ENCODE measurements at regions not wholly inside any gene's neighbourhood (a gene's known extent, or its start where the extent isn't known, plus 50 kb on each side); places are given as distances from the start of the nearest gene placed in this dataset.

- Histone ChIP-seq H3K4me3 (no peak overlapping the region), H3K27me3 (no peaks in the 10 kb centered on the region), H3K36me3 (no peaks in the 10 kb centered on the region), H3K9me3 (no peaks in the 10 kb centered on the region), H3K4me1 (no peaks in the 10 kb centered on the region), H3K27ac (no peak overlapping the region)
- TF ChIP-seq POLR2A (IDR thresholded peaks at IDR 0.05) (no peak), POLR2AphosphoS5 (IDR thresholded peaks at IDR 0.05) (no peak), EP300 (IDR thresholded peaks at IDR 0.05) (no peak)
- TF ChIP-seq, protein P1, sequence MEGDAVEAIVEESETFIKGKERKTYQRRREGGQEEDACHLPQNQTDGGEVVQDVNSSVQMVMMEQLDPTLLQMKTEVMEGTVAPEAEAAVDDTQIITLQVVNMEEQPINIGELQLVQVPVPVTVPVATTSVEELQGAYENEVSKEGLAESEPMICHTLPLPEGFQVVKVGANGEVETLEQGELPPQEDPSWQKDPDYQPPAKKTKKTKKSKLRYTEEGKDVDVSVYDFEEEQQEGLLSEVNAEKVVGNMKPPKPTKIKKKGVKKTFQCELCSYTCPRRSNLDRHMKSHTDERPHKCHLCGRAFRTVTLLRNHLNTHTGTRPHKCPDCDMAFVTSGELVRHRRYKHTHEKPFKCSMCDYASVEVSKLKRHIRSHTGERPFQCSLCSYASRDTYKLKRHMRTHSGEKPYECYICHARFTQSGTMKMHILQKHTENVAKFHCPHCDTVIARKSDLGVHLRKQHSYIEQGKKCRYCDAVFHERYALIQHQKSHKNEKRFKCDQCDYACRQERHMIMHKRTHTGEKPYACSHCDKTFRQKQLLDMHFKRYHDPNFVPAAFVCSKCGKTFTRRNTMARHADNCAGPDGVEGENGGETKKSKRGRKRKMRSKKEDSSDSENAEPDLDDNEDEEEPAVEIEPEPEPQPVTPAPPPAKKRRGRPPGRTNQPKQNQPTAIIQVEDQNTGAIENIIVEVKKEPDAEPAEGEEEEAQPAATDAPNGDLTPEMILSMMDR (IDR thresholded peaks at IDR 0.05): no peak
- no peak for DNase-seq
- intact Hi-C loops (cut with DNase I): no loop called here
- WGBS, 2 donors: 89 to 95% methylated on average over 3 of the region's 3 CpGs
Observed at GRCh38 chr2:15875969-15876705, 64.2 kb upstream of the MYCN start.

DNA sequence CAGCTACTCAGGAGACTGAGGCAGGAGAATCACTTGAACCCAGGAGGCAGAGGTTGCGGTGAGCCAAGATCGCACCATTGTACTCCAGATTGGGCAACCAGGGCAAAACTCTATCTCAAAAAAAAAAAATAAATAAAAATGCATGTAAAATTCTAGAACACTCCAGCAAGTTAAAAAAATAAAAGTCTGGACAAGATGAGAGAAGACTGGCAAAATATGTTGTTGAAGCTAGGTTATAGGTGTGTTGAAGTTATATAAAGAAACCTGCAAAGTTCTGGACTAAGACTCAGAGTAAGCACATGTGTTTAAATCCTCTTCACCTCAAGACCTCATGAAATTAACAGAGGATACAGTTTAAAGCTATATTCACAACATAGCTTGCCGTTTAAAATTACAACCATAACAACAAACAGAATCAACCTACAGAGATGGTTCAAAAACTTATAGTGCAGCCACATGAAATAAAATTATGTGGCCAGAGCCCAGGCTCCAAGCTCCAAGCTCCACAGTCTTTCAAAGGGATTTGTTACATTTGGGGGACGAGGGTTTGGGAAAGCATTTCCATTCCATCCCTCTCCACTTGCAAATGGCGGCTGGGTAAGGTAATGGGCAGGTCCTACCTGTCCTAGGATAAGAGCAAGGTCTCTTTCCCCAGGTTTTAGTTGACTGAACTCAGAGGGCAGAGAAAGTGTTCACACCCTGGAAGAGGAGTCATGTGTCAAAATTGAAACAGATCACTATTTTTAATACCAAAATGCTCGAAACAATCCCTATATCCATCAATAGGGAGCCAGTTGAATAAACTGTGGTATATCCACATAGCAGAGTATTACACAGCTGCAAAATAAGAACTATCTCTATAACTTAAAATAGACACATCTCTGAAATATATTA lies 59.9 kb upstream of the MYCN start:
- no peak overlapping the region for H3K27ac ChIP-seq

GRCh38 chr2:15881120-15881433 lies 59.3 kb upstream of the MYCN start:
- 80 to 82% methylated on average over 7 of the region's 7 CpGs for WGBS, 2 donors
- H3K9me3 ChIP-seq: no peaks in the 10 kb centered on the region
- H3K36me3 ChIP-seq: no peaks in the 10 kb centered on the region
- H3K27ac ChIP-seq: no peak overlapping the region
- H3K27me3 ChIP-seq: no peaks in the 10 kb centered on the region
- intact Hi-C loops (cut with DNase I): no loop called here
- TF ChIP-seq, protein P1 (IDR thresholded peaks at IDR 0.05): no peak
- no peak for TF ChIP-seq EP300 (IDR thresholded peaks at IDR 0.05)
- TF ChIP-seq POLR2A (IDR thresholded peaks at IDR 0.05): no peak
- no peak for TF ChIP-seq POLR2AphosphoS5 (IDR thresholded peaks at IDR 0.05)
- H3K4me1 ChIP-seq: no peaks in the 10 kb centered on the region
- DNase-seq: no peak
- H3K4me3 ChIP-seq: no peak overlapping the region

More for the DNA sequence above, 59.9 kb upstream of the MYCN start:
- DNase-seq: no peak
- TF ChIP-seq POLR2A (IDR thresholded peaks at IDR 0.05): no peak
- intact Hi-C loops (cut with DNase I): no loop called here
- no peaks in the 10 kb centered on the region for H3K9me3 ChIP-seq
- H3K4me3 ChIP-seq: no peak overlapping the region
- H3K4me1 ChIP-seq: no peaks in the 10 kb centered on the region
- no peaks in the 10 kb centered on the region for H3K27me3 ChIP-seq
- 95 to 96% methylated on average over 6 of the region's 6 CpGs for WGBS, 2 donors
- H3K36me3 ChIP-seq: no peaks in the 10 kb centered on the region

- WGBS, 2 donors: 87 to 92% methylated on average over 2 of the region's 2 CpGs
- no peak for TF ChIP-seq POLR2AphosphoS5 (IDR thresholded peaks at IDR 0.05)
- TF ChIP-seq, protein P1 (IDR thresholded peaks at IDR 0.05): no peak
- no peak for TF ChIP-seq POLR2A (IDR thresholded peaks at IDR 0.05)
- no peak for TF ChIP-seq EP300 (IDR thresholded peaks at IDR 0.05)
- DNase-seq: no peak
- H3K36me3 ChIP-seq: no peaks in the 10 kb centered on the region
- intact Hi-C loops (cut with DNase I): no loop called here
- H3K27ac ChIP-seq: no peak overlapping the region
- H3K9me3 ChIP-seq: no peaks in the 10 kb centered on the region
- no peaks in the 10 kb centered on the region for H3K4me1 ChIP-seq
- H3K4me3 ChIP-seq: no peak overlapping the region
- no peaks in the 10 kb centered on the region for H3K27me3 ChIP-seq
Observed at GRCh38 chr2:15881676-15882075, 58.7 kb upstream of the MYCN start.

DNA sequence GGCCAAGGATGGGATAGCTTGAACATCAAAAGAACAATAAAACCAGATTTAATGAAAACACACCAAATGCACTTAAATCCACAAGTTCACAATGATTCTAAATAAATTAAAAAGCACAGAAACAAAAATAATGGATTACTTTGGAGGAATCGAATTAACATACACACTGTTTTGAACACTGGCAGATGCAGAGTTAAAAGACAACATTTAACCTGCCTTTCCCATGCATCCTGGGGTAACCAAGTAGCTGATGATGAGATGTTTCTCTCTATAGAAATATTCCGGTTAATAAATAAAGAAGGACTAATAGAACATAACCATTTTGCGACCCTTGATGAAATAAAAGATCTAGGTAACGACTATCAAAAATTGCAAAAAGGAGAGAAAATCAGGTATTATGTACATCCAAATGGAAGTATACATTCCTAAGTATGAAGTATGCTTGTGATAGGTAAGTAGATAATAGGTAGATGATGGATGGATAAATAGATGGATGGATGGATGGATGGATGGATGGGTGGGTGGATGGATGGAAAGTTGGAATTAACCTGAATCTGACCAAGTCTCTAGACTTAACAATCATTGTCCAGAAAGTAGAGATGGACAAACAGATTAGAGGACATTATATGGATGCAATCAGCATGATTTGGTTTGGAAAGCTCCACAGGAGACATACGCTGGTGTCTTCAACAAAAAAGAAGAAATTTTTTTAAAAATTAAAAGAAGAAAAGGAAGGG lies 57.4 kb upstream of the MYCN start:
- Histone ChIP-seq H3K27me3 (no peaks in the 10 kb centered on the region), H3K27ac (no peak overlapping the region), H3K9me3 (no peaks in the 10 kb centered on the region), H3K4me1 (no peaks in the 10 kb centered on the region), H3K36me3 (no peaks in the 10 kb centered on the region), H3K4me3 (no peak overlapping the region)
- TF ChIP-seq, protein P1 (IDR thresholded peaks at IDR 0.05): no peak
- no peak for TF ChIP-seq POLR2AphosphoS5 (IDR thresholded peaks at IDR 0.05)
- no peak for TF ChIP-seq EP300 (IDR thresholded peaks at IDR 0.05)
- no peak for TF ChIP-seq POLR2A (IDR thresholded peaks at IDR 0.05)
- intact Hi-C loops (cut with DNase I): no loop called here
- 81 to 90% methylated on average over 5 of the region's 5 CpGs for WGBS, 2 donors
- no peak for DNase-seq

Data from sigmoid colon (tissue), 6 donors.